Stimulated activated CD4-positive, alpha-beta T cell treated with anti-CD3 and anti-CD28 coated beads, Interleukin-2, amount 100 ng/mL, for 24 hours (primary cell): ENCODE measurements at regions not wholly inside any gene's neighbourhood (a gene's known extent, or its start where the extent isn't known, plus 50 kb on each side); places are given as distances from the start of the nearest gene placed in this dataset.

Source experiments
- DNase-seq, 2 donors: peaks; one replicate each; pipeline ENCODE4 v3.0.0-alpha.2; 2020

DNA sequence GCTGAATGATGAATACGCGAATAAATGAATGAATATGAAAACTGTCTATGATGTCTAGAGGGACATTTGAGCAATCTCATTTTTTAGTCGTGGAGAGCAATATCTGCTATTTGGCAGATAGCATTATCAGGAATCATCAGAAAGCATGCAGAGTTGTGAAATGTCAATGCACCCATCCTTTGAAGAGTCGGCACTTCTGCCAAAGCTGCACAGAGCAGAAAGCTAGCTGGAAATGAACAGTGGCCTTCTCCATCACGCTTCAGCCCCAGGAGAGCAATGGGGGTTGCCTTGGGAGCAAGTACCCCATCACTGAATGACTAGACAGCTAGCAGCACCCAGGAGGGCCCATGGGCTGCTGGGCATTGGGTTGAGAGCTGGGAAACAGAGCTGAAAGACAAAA is 69.1 kb upstream of the PROK2 start:
- no peak for DNase-seq

DNA sequence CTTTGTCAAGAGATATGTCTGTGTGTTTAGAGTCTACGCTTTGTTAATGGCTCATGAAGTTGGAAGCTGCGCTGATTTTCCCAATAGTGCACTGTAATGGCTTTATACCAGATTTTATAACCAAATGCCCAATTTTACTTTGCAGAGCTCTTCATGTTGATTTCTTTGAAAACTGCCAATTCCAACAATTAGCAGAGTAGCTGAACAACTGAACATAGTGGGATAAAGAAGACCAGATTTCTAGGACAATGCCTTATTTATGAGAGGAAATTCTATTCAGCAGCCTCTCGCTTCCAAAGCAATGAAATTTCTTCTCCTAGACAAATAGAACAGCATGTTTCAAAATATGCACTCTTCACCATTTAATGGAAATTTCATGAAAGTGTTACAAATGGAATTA is 66.9 kb upstream of the PROK2 start:
- no peak for DNase-seq

DNA sequence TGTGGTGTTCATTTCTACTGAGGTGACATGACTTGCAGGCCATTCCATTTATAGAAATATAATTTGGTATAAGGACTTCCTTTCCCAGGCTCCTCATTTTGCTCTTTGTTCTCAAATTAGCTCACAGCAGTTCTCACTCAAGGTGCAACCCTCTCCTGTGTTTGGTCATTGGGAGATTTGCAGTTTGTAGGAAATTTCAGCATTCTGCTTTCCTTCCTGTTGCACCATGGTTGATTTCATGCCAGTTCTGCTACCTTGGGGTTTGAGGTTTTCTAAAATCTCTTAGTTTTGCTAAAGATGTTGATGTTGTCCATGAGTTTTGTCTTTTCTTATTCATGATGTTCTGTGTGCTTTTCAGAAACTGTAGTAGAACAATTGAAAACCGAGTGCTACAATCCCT is 65.7 kb upstream of the PROK2 start:
- DNase-seq: no peak

GRCh38 chr3:71849681-71850080 is 64.7 kb upstream of the PROK2 start:
- no peak for DNase-seq

DNA sequence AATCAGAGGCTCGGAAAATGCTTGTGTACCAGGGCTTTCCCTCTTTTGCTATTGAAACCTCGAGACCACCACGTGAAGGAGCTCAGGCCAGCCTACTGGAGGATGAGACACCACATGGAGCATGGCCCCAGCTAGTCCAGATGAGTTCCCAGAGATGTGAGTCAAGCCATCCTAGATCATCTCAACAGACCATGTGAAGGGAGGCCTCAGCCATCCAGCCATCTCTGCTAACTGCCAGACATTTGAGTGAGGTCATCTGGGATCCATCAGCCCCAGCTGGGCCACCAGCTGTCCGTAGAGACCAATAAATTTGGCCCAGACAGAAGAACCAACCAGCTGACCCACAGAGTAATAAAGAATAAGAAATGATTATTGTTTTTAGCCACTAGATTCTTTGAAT is 62.8 kb upstream of the PROK2 start:
- no peak for DNase-seq

- DNase-seq: no peak
Measured at GRCh38 chr3:71846185-71846584, 61.2 kb upstream of the PROK2 start.

- DNase-seq: no peak
Measured at GRCh38 chr3:71843071-71843470, 58.1 kb upstream of the PROK2 start.

- no peak for DNase-seq
Measured at GRCh38 chr3:71838406-71838805, 53.5 kb upstream of the PROK2 start.
